Colonic mucosa (tissue), 4 donors: ENCODE measurements at regions not wholly inside any gene's neighbourhood (a gene's known extent, or its start where the extent isn't known, plus 50 kb on each side); places are given as distances from the start of the nearest gene placed in this dataset.
"Not testable (repeated sequence)": the region's sequence is repeated elsewhere in the genome, so short reads cannot be mapped to it uniquely, and the experiment has no call there.

Experiments used
- DNase-seq: peaks from one replicate; pipeline ENCODE4 v3.0.0-alpha.2; 2020
- H3K27ac ChIP-seq: fragments of 200-600 bp; one replicate; pipeline ENCODE4 v1.8.0; 2021
- H3K27me3 ChIP-seq: fragments of 200-600 bp; one replicate; pipeline ENCODE4 v1.8.0; 2021
- H3K36me3 ChIP-seq: fragments of 200-600 bp; one replicate; pipeline ENCODE4 v1.8.0; 2021
- H3K4me1 ChIP-seq: fragments of 200-600 bp; one replicate; pipeline ENCODE4 v1.8.0; 2021; ENCODE audit warnings: mild to moderate bottlenecking
- H3K4me3 ChIP-seq: fragments of 200-600 bp; one replicate; pipeline ENCODE4 v1.8.0; 2021
- H3K9ac ChIP-seq, 2 donors: one replicate each; pipeline ENCODE4 v1.7.0; 2013; ENCODE audit warnings: control low read depth in 2 of 2, low read depth in 2 of 2, low read length in 2 of 2
- H3K9me3 ChIP-seq: fragments of 200-600 bp; one replicate; pipeline ENCODE4 v1.8.0; 2021
- CTCF ChIP-seq: fragments of 200-600 bp; IDR thresholded peaks from one replicate; pipeline ENCODE4 v1.8.0; 2022; ENCODE audit warnings: antibody characterized with exemption, mild to moderate bottlenecking
- intact Hi-C: fragments of 100-400 bp; cut with DNase I; formaldehyde crosslinking; loops from one replicate; pipeline ENCODE4 v1.14.1; 2022
- donor health status: healthy.
- donor health status: DM: no; HTN: no; CAD: no.
- donor health status: DM: no; HTN: no; CAD: no.

DNA sequence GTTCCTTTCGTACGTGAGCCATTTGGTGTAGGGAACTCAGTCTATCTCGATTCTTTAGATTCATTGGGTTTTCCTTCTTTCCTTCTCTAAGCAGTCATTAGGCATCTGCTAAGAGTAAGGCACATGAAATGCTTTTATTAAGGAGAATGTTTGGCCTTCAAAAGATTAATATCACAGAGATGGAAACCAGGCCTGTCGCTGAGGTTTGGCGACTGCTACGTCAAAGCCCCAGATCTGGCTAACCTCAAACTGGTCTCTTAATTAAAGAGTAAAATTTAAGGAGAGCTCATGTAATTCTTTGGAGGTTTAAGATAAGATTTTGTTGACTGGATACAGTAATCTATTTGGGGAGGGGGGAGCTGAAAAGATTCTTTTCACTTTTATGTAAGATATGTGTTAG is 189.8 kb downstream of the JCAD start:
- Histone ChIP-seq H3K36me3 (no peaks in the 10 kb centered on the region), H3K27me3 (no peaks in the 10 kb centered on the region), H3K4me1 (no peaks in the 10 kb centered on the region), H3K4me3 (no peak overlapping the region), H3K9ac (no peak overlapping the region), H3K27ac (no peak overlapping the region), H3K9me3 (no peaks in the 10 kb centered on the region)
- intact Hi-C loops, result no loop called here
- no peak for TF ChIP-seq CTCF
- no peak for DNase-seq

DNA sequence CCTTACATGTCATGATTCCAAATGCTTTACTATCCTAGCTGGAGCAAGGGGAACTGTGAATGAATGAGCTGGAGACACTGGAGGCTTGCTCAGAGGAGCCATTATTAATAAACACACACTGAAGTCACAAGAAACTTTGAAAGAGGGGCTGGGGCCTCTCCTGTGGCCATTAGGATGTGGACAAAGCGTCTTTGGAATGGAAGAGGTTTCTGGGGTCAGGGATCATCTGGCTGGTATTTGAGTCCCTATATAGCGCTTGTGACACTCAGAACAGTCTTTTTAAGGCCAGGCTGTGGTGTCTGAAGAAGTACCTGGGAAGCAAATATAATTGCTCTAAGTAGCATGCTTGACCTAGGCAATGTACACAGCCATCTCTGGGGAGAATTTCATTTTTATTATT is 193.0 kb downstream of the JCAD start:
- no peaks in the 10 kb centered on the region for H3K9me3 ChIP-seq
- no peaks in the 10 kb centered on the region for H3K4me1 ChIP-seq
- H3K9ac ChIP-seq, result no peak overlapping the region
- no peak overlapping the region for H3K27ac ChIP-seq
- no peak for TF ChIP-seq CTCF
- H3K27me3 ChIP-seq, result no peaks in the 10 kb centered on the region
- H3K4me3 ChIP-seq, result no peak overlapping the region
- intact Hi-C loops, result no loop called here
- DNase-seq, result no peak
- H3K36me3 ChIP-seq, result no peaks in the 10 kb centered on the region

DNA sequence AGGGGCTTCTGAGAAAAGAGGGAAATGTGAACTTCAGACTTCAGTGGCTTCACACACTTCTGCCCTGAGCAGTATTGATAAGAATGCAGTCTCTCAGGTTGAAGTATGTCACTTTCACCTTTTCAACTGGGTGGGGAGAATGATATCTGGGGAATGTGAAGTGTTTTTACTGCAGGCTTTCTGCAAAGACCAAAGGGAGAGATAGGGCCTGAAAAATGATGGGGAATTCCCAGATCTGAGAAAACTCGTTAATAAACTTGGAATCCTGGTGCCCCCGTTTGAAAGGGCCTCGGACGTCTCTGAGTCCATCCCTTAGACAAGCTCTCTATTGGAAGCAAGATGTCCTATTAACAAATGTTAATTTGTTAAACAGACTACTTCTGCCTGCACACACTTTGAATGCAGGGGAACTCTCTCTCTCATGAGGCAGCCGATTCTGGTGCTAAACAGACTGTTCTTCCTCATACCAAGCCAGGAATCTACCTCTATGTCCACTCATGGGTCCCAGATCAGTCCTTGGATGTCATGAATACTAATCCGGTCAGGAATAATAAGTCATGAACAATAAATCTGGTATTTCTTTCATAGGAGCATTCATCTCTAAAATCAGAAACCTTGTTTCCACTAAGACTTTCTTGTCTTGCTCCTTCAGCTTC is 193.6 kb downstream of the JCAD start:
- Histone ChIP-seq H3K27me3 (no peaks in the 10 kb centered on the region), H3K4me1 (no peaks in the 10 kb centered on the region), H3K27ac (no peak overlapping the region), H3K4me3 (no peak overlapping the region), H3K9ac (no peak overlapping the region), H3K9me3 (no peaks in the 10 kb centered on the region), H3K36me3 (no peaks in the 10 kb centered on the region)
- TF ChIP-seq CTCF, result no peak
- intact Hi-C loops, result no loop called here
- no peak for DNase-seq

GRCh38 chr10:29862923-29863614 is 196.3 kb downstream of the JCAD start:
- Histone ChIP-seq H3K36me3 (no peaks in the 10 kb centered on the region), H3K27ac (no peak overlapping the region), H3K27me3 (no peaks in the 10 kb centered on the region), H3K4me3 (no peak overlapping the region), H3K9ac (no peak overlapping the region), H3K4me1 (no peaks in the 10 kb centered on the region), H3K9me3 (no peaks in the 10 kb centered on the region)
- TF ChIP-seq CTCF, result no peak
- intact Hi-C loops, result no loop called here
- DNase-seq, result no peak

DNA sequence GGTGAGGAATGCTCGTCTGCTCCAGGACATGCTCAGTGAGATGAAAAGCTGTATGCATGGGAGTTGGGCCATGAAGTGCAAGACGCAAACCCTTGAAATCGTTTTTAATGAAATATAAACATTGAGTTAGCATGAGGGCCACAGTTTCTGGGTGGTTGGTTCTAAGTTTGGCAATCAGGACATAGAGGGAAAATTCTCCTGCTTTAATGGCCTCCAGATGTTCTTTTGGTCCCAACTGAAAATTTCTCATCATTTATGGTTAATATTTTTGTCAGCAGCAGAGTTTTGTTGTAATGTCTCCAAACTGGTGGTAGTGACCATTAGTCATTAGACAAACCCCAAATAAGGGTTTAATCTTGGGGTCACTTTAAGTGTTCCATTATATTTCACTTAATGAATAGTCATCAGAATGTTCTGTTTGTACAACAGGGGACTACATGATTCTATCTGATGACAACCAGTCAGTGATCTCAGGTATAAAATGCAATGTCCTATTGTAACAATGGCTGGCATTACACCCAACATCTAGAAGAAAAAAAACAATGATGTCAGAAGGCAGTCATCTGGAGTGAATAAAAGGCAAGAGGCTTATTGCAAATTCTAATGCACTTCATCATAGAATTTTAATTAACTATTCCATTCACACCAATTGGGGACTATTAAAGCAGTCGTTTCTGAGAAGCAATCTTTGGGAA is 197.4 kb downstream of the JCAD start:
- H3K27ac ChIP-seq, result no peak overlapping the region
- no peak for TF ChIP-seq CTCF
- H3K36me3 ChIP-seq, result no peaks in the 10 kb centered on the region
- H3K27me3 ChIP-seq, result no peaks in the 10 kb centered on the region
- H3K9me3 ChIP-seq, result no peaks in the 10 kb centered on the region
- no peak overlapping the region for H3K9ac ChIP-seq
- no peak for DNase-seq
- H3K4me3 ChIP-seq, result no peak overlapping the region
- H3K4me1 ChIP-seq, result no peaks in the 10 kb centered on the region
- intact Hi-C loops, result no loop called here

DNA sequence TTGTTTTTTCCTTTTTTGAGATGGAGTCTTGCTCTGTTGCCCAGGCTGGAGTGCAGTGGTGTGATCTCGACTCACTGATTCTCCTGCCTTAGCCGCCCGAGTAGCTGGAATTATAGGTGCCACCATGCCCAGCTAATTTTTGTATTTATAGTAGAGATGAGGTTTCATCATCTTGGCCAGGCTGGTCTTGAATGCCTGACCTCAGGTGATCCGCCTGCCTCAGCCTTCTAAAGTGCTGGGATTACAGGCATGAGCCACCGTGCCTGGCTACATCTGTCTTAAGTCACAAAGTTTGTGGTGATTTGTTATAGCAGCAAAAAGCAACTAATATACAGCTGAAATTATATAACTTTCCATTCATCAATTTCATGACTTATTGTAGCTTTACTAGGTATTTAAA is 198.2 kb downstream of the JCAD start:
- intact Hi-C loops, H3K27ac ChIP-seq, DNase-seq, H3K4me3 ChIP-seq, H3K27me3 ChIP-seq, H3K9ac ChIP-seq, H3K36me3 ChIP-seq, H3K4me1 ChIP-seq, H3K9me3 ChIP-seq: not testable (repeated sequence)
